ENCODE measurements at regions not wholly inside any gene's neighbourhood (a gene's known extent, or its start where the extent isn't known, plus 50 kb on each side); places are given as distances from the start of the nearest gene placed in this dataset.
A peak's percentile ranks its signal among the peaks of the same experiment; 100 is the strongest.

- no peak overlapping the region for H3K27ac Mint-ChIP-seq
- intact Hi-C loops (cut with micrococcal nuclease): no loop called here
- ChIA-PET CTCF (no interaction called here), POLR2A (no interaction called here)
- no peaks in the 10 kb centered on the region for H3K27me3 Mint-ChIP-seq
- no peaks in the 10 kb centered on the region for H3K36me3 Mint-ChIP-seq
- H3K4me3 Mint-ChIP-seq: no peak overlapping the region
- no peaks in the 10 kb centered on the region for H3K4me1 Mint-ChIP-seq (ENCODE audit: low read depth)
- no peak for DNase-seq
- no peaks in the 10 kb centered on the region for H3K9me3 Mint-ChIP-seq
Measured at GRCh38 chr2:126512026-126512425, 143.9 kb upstream of the GYPC start.

GRCh38 chr2:126513033-126513432, 142.9 kb upstream of the GYPC start:
- no peak overlapping the region for H3K4me3 Mint-ChIP-seq

GRCh38 chr2:126515471-126515870, 140.5 kb upstream of the GYPC start:
- ChIA-PET CTCF (no interaction called here), POLR2A (no interaction called here)
- no peaks in the 10 kb centered on the region for H3K4me1 Mint-ChIP-seq (ENCODE audit: low read depth)
- DNase-seq: no peak
- no peaks in the 10 kb centered on the region for H3K9me3 Mint-ChIP-seq
- intact Hi-C loops (cut with micrococcal nuclease): no loop called here
- no peak overlapping the region for H3K27ac Mint-ChIP-seq
- H3K4me3 Mint-ChIP-seq: no peak overlapping the region
- peaks cover 6% of the 10 kb centered on the region for H3K27me3 Mint-ChIP-seq
- no peaks in the 10 kb centered on the region for H3K36me3 Mint-ChIP-seq

More at GRCh38 chr2:126513033-126513432, 142.9 kb upstream of the GYPC start:
- intact Hi-C loops (cut with micrococcal nuclease): no loop called here
- no peaks in the 10 kb centered on the region for H3K4me1 Mint-ChIP-seq (ENCODE audit: low read depth)
- no peaks in the 10 kb centered on the region for H3K9me3 Mint-ChIP-seq
- H3K27ac Mint-ChIP-seq: no peak overlapping the region
- DNase-seq: no peak
- no peaks in the 10 kb centered on the region for H3K36me3 Mint-ChIP-seq
- ChIA-PET CTCF (no interaction called here), POLR2A (no interaction called here)
- peaks cover 2% of the 10 kb centered on the region for H3K27me3 Mint-ChIP-seq

GRCh38 chr2:126518196-126518595, 137.8 kb upstream of the GYPC start:
- Mint-ChIP-seq H3K36me3 (no peaks in the 10 kb centered on the region), H3K4me3 (no peak overlapping the region), H3K4me1 (ENCODE audit: low read depth) (no peaks in the 10 kb centered on the region), H3K27me3 (peaks cover 6% of the 10 kb centered on the region), H3K27ac (no peak overlapping the region), H3K9me3 (no peaks in the 10 kb centered on the region)
- intact Hi-C loops (cut with micrococcal nuclease): no loop called here
- DNase-seq: no peak
- POLR2A ChIA-PET: no interaction called here
- CTCF ChIA-PET: interaction anchor here (3.3 kb wide), 1 partner anchor 10 kb away, joined by 12 read pairs; no protein-coding TSS in a partner anchor

GRCh38 chr2:126527836-126528490, 128.0 kb upstream of the GYPC start:
- Mint-ChIP-seq H3K4me1 (ENCODE audit: low read depth) (no peaks in the 10 kb centered on the region), H3K4me3 (no peak overlapping the region), H3K36me3 (no peaks in the 10 kb centered on the region), H3K27ac (no peak overlapping the region), H3K27me3 (no peaks in the 10 kb centered on the region), H3K9me3 (no peaks in the 10 kb centered on the region)
- CTCF ChIA-PET: interaction anchor here (0.6 to 6.4 kb wide), 20 partner anchors 9 to 522 kb away, joined by 3 to 135 read pairs (median 4); no protein-coding TSS in a partner anchor
- POLR2A ChIA-PET: no interaction called here
- peak; percentile 73 for DNase-seq
- intact Hi-C loops (cut with micrococcal nuclease): loop anchor here (1.0 to 5.0 kb wide), 4 partner anchors 106 to 249 kb away; no protein-coding TSS in a partner anchor

- ChIA-PET POLR2A (no interaction called here), CTCF (interaction anchor here (6.4 kb wide), 1 partner anchor 247 kb away, joined by 135 read pairs; no protein-coding TSS in a partner anchor)
- intact Hi-C loops (cut with micrococcal nuclease): no loop called here
- Mint-ChIP-seq H3K27me3 (peaks cover 11% of the 10 kb centered on the region), H3K27ac (no peak overlapping the region), H3K4me3 (no peak overlapping the region), H3K9me3 (no peaks in the 10 kb centered on the region), H3K36me3 (no peaks in the 10 kb centered on the region), H3K4me1 (ENCODE audit: low read depth) (no peaks in the 10 kb centered on the region)
- DNase-seq: no peak
Measured at GRCh38 chr2:126531029-126531428, 124.9 kb upstream of the GYPC start.

- Mint-ChIP-seq H3K36me3 (no peaks in the 10 kb centered on the region), H3K4me3 (no peak overlapping the region), H3K4me1 (ENCODE audit: low read depth) (no peaks in the 10 kb centered on the region), H3K27ac (no peak overlapping the region), H3K9me3 (no peaks in the 10 kb centered on the region), H3K27me3 (peaks cover 25% of the 10 kb centered on the region)
- ChIA-PET POLR2A (no interaction called here), CTCF (interaction anchor here (1.1 to 1.5 kb wide), 2 partner anchors 242 to 244 kb away, joined by 4 read pairs; no protein-coding TSS in a partner anchor)
- peak; percentile 12 for DNase-seq
- intact Hi-C loops (cut with micrococcal nuclease): no loop called here
Measured at GRCh38 chr2:126534478-126534877, 121.5 kb upstream of the GYPC start.

- Mint-ChIP-seq H3K4me1 (ENCODE audit: low read depth) (no peaks in the 10 kb centered on the region), H3K4me3 (no peak overlapping the region), H3K27me3 (peaks cover 25% of the 10 kb centered on the region), H3K27ac (no peak overlapping the region), H3K9me3 (no peaks in the 10 kb centered on the region), H3K36me3 (no peaks in the 10 kb centered on the region)
- CTCF ChIA-PET: interaction anchor here (1.1 to 1.5 kb wide), 2 partner anchors 241 to 243 kb away, joined by 4 read pairs; no protein-coding TSS in a partner anchor
- no peak for DNase-seq
- POLR2A ChIA-PET: no interaction called here
- intact Hi-C loops (cut with micrococcal nuclease): no loop called here
Measured at GRCh38 chr2:126535408-126535807, 120.5 kb upstream of the GYPC start.

GRCh38 chr2:126536605-126537200, 119.3 kb upstream of the GYPC start:
- Mint-ChIP-seq H3K27me3 (peaks cover 25% of the 10 kb centered on the region), H3K4me1 (ENCODE audit: low read depth) (no peaks in the 10 kb centered on the region), H3K4me3 (no peak overlapping the region), H3K9me3 (no peaks in the 10 kb centered on the region), H3K36me3 (no peaks in the 10 kb centered on the region), H3K27ac (no peak overlapping the region)
- intact Hi-C loops (cut with micrococcal nuclease): no loop called here
- no peak for DNase-seq
- CTCF ChIA-PET: no interaction called here
- POLR2A ChIA-PET: no interaction called here

- peaks cover 17% of the 10 kb centered on the region for H3K9me3 Mint-ChIP-seq
- H3K27me3 Mint-ChIP-seq: peaks cover 27% of the 10 kb centered on the region
Measured at GRCh38 chr2:126539101-126539500, 116.9 kb upstream of the GYPC start.

GRCh38 chr2:126542247-126542646, 113.7 kb upstream of the GYPC start:
- intact Hi-C loops (cut with micrococcal nuclease): no loop called here
- no peak for DNase-seq
- Mint-ChIP-seq H3K4me1 (ENCODE audit: low read depth) (no peaks in the 10 kb centered on the region), H3K36me3 (peaks cover 3% of the 10 kb centered on the region), H3K27me3 (peaks cover 7% of the 10 kb centered on the region), H3K27ac (no peak overlapping the region), H3K9me3 (peaks cover 17% of the 10 kb centered on the region), H3K4me3 (no peak overlapping the region)
- ChIA-PET CTCF (no interaction called here), POLR2A (no interaction called here)

More at GRCh38 chr2:126539101-126539500, 116.9 kb upstream of the GYPC start:
- H3K36me3 Mint-ChIP-seq: peaks cover 3% of the 10 kb centered on the region
- no peaks in the 10 kb centered on the region for H3K4me1 Mint-ChIP-seq (ENCODE audit: low read depth)
- no peak for DNase-seq
- H3K27ac Mint-ChIP-seq: no peak overlapping the region
- intact Hi-C loops (cut with micrococcal nuclease): no loop called here
- CTCF ChIA-PET: no interaction called here
- no peak overlapping the region for H3K4me3 Mint-ChIP-seq
- POLR2A ChIA-PET: no interaction called here

GRCh38 chr2:126543081-126543480, 112.9 kb upstream of the GYPC start:
- Mint-ChIP-seq H3K27ac (no peak overlapping the region), H3K27me3 (peaks cover 4% of the 10 kb centered on the region), H3K4me3 (no peak overlapping the region), H3K9me3 (peaks cover 17% of the 10 kb centered on the region), H3K36me3 (peaks cover 3% of the 10 kb centered on the region), H3K4me1 (ENCODE audit: low read depth) (no peaks in the 10 kb centered on the region)
- ChIA-PET POLR2A (no interaction called here), CTCF (no interaction called here)
- no peak for DNase-seq
- intact Hi-C loops (cut with micrococcal nuclease): no loop called here

GRCh38 chr2:126558029-126558428, 97.9 kb upstream of the GYPC start:
- Mint-ChIP-seq H3K27me3 (peaks cover 6% of the 10 kb centered on the region), H3K4me1 (ENCODE audit: low read depth) (no peaks in the 10 kb centered on the region), H3K9me3 (no peaks in the 10 kb centered on the region), H3K4me3 (no peak overlapping the region), H3K27ac (no peak overlapping the region), H3K36me3 (no peaks in the 10 kb centered on the region)
- CTCF ChIA-PET: no interaction called here
- POLR2A ChIA-PET: no interaction called here
- DNase-seq: no peak
- intact Hi-C loops (cut with micrococcal nuclease): no loop called here

Measured in activated CD4-positive, alpha-beta memory T cell treated with anti-CD3 and anti-CD28 coated beads for 36 hours (primary cell).